Bone marrow (tissue), 2 donors: ENCODE measurements at regions not wholly inside any gene's neighbourhood (a gene's known extent, or its start where the extent isn't known, plus 50 kb on each side); places are given as distances from the start of the nearest gene placed in this dataset.
A peak's percentile ranks its signal among the peaks of the same experiment; 100 is the strongest.
"Not testable (repeated sequence)": the region's sequence is repeated elsewhere in the genome, so short reads cannot be mapped to it uniquely, and the experiment has no call there.

Experiments used
- DNase-seq, 2 donors: peaks; one replicate each; lab custom pipeline; 2025; lab: John Stamatoyannopoulos, UW

DNA sequence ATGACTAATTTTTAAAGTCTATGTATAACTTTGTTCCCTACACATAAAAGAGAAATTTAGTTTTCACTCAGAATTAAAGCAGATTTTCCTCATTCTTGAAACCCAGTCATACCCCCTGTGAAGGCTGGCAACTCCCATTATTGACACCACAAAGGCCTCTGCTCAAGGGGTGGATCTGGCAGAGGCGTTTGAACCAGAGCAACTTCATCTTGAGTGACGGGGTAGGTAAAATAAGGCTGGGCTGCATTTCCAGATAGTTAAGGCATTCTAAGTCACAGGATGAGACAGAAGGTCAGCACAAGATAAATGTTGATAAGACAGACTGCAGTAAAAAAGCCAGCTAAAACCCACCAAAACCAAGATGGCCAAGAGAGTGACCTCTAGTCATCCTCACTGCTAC lies 177.2 kb upstream of the OR13F1 start:
- no peak for DNase-seq

- DNase-seq: no peak
Measured at GRCh38 chr9:104329245-104329644, 174.8 kb upstream of the OR13F1 start.

- no peak for DNase-seq
Measured at GRCh38 chr9:104330841-104331240, 173.2 kb upstream of the OR13F1 start.

DNA sequence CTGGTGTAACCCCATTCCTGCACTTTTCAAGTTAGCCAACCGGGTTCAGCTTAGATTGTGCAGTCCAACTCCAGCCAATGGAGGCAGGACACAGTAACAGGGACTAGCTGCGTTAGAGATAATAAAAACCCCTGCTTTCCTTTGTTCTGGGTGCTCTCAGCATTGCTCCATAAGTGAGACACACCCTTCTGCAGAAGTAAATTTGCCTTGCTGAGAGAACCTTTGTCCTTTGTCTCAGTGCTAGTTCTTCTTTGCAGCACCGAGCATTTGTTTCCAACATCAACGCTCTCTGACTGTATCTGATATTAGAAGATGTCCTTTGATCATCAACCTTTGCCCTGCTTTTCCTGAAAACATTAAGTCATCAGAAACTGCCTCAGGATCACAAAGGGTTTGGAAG lies 169.5 kb upstream of the OR13F1 start:
- DNase-seq: no peak

- DNase-seq: no peak
Measured at GRCh38 chr9:104339692-104340091, 164.4 kb upstream of the OR13F1 start.

GRCh38 chr9:104342552-104342951 lies 161.5 kb upstream of the OR13F1 start:
- DNase-seq: no peak

DNA sequence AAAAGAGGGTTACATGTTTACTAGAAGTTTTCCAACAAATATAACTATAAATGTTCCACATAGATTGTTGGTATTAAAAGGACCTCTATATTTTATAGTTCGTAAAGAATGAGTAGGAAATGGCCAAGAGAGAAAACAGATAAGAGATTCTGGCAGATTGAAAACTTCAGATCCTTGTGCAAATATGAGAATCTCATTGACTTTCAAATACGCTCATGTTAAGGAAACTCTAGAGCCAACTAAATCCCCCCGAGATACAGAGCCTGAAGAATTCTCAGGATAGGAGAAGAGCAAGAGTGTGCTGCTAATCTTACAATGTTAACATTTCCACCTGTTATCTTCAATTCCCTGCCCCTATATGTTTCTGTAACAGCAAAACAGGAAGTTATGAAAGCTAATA lies 159.0 kb upstream of the OR13F1 start:
- no peak for DNase-seq

- DNase-seq: no peak
Measured at GRCh38 chr9:104350541-104350940, 153.5 kb upstream of the OR13F1 start.

DNA sequence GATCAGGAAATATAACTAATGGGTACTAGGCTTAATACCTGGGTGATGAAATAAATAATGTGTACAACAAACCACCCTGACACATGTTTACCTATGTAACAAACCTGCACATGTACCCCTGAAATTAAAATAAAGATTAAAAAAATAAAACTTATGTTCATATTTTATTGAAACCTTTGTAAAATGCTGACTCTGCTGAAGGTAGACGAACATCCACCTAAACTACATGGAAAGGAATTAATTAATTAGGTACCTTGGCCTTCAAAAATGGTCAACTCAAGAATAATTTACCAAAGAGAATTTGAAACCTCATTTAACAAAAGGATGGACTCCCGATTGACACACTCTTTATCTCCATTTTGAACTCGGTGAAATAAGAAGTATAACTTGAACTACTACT lies 152.3 kb upstream of the OR13F1 start:
- DNase-seq: no peak

- no peak for DNase-seq
Measured at GRCh38 chr9:104361207-104361606, 142.9 kb upstream of the OR13F1 start.

GRCh38 chr9:104362912-104363472 lies 141.1 kb upstream of the OR13F1 start:
- DNase-seq: no peak

- no peak for DNase-seq
Measured at GRCh38 chr9:104367507-104367906, 136.6 kb upstream of the OR13F1 start.

GRCh38 chr9:104368318-104368717 lies 135.7 kb upstream of the OR13F1 start:
- DNase-seq: not testable (repeated sequence)

- DNase-seq: no peak
Measured at GRCh38 chr9:104374711-104375110, 129.4 kb upstream of the OR13F1 start.

GRCh38 chr9:104386013-104386412 lies 118.0 kb upstream of the OR13F1 start:
- no peak for DNase-seq

- DNase-seq: peak in 1 of 2 donors; percentile 12
Measured at GRCh38 chr9:104386425-104387069, 117.5 kb upstream of the OR13F1 start.

- DNase-seq: no peak
Measured at GRCh38 chr9:104388071-104388470, 116.0 kb upstream of the OR13F1 start.

DNA sequence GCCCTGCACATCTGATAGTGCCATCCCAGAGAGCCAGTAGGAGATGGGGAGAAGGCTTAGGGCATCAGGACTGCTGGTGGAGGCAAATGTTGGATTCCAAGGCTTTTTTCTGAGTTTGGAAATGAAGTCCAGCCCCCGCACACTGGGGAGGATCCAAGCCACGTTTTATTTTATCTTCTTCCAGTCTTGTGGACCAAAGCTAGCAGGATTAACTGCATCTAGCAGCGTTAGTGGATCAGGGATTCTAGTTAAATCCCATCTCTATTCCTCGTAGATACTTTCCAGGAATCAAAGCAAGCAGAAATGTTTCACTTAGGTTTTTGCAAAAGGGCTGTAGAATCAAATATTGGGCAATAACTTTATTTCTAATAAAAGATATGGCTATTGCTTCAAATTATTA lies 114.7 kb upstream of the OR13F1 start:
- DNase-seq: no peak

DNA sequence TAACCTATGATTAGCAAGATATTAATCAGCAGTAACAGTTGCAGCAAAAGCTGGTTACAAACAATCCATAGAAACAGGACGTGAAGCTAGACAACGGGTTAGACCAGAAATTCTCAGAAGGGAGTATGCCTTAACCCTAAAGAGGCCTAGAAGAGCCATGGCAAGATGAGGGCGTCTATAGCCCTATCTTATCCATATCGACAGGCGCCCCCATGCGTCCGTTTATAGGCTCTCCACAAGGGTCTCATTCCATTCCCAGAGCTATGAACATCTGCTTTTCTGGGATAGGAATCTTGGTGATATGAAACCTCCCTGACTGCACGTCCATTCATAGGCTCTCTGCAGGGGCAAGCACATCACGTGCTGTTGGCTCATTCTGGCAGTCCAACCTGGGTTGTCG lies 109.2 kb upstream of the OR13F1 start:
- DNase-seq: not testable (repeated sequence)

DNA sequence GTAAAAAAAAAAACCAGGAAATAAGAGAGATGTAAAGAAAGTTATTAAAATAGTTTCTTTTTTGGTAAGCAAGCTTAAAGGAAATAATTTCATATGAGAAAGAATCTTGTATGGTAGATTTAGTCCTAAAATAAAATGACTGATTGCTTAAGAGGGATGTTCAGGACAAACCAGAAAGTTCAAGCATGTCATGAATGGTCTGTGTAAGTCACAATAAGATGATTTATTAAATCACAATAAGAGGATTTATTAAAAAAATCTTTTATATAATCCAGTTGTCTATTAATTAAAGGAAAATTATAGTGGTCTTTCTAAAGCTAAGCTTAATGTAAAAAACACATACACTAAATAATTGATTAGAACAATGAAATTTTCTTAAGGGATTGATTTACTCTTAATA lies 91.8 kb upstream of the OR13F1 start:
- no peak for DNase-seq

DNA sequence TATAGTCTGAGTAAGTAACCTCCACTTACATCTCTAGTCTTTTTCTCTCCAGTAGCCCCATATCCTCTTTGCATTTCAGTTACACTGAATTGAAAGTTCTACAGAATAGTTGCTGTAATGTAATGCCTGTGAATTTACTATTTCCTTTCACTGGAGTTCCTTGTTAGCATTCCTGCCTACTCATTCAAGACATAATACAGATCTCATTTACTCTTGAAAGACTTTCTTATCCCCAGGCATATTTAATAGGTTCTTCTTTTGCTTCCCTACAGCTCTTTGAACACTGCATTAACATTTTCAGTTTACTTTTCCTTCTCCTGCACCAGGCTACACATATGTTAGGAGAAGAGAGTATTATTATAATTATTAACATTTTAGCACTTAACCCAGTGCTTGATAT lies 87.6 kb upstream of the OR13F1 start:
- no peak for DNase-seq

DNA sequence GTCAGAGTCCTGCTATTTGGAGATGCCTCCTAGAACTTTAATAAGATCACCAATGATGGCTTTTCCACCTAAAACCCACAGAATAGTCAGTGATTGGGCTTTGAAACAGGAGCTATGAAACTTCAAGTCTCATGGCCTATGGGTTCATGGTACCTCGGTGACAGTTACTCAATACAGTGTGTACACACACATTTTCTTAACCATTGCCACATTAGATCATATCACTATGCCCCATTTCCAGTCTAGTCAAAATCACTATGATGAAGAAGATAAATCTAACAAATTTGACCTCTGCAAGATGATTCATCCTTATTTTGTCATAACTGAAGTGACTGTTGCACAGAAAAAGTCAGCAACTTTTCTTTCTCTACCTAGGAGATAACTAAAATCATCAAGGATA lies 86.8 kb upstream of the OR13F1 start:
- no peak for DNase-seq

DNA sequence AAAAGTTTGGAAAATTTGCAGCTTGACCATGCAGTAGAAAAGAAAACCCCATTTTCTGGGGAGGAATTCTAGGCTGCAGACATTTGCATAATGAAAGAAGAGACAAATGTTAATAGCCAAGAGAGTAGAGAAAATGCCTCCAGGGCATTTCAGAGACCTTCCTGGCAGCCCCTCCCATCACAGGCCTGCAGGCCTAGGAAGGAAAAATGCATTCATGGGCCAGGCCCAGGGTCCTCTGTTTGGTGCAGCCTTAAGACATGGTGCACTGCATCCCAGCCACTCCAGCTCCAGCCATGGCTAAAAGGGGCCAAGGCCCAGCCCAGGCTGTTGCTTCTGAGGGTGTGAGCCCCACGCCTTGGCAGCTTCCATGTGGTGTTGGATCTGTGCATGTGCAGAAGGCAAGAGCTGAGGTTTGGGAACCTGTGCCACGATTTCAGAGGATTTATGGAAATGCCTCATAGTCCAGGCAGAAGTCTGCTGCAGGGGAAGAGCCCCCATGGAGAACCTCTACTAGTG lies 75.0 kb upstream of the OR13F1 start:
- DNase-seq: no peak

GRCh38 chr9:104435059-104435458 lies 69.0 kb upstream of the OR13F1 start:
- DNase-seq: no peak
